D341Med (cell line): ENCODE measurements at regions not wholly inside any gene's neighbourhood (a gene's known extent, or its start where the extent isn't known, plus 50 kb on each side); places are given as distances from the start of the nearest gene placed in this dataset.

ENCODE experiments used
- DNase-seq: peaks from one replicate; pipeline ENCODE4 v3.0.0; 2012; ENCODE audit warnings: low spot score

DNA sequence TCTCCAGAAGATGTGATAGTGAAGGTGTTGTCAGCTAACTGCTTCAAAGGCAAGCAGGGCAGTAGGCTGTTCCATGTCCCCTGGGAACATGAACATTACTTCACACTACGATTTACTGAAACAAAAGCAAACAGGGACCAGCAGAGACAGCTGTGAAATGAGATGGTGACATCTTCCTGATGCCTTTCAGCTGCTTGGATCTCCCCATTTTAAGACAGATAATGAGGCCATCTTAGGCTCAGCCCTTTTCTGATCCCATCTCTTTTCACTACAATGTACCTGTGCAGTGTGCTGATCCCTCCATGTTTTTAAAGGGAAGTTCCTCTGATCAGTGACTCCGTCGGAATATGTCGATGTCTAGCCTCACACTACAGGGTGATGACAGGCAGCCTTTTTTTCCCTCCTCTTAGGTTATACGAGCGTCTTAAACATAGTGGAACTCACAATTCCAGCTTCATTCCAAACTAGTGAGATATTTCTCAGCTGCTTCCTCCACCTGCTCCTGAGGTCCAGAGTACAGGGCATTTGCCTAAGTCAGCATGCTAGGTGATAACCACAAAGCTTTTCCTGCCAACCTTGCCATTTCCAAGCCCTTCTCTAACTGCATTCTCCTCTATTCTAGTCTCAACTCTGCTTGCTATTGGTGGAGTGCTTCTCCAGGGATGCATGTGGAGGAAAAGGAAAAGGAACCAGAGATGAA is 87.6 kb upstream of the EGLN3 start:
- DNase-seq = no peak

DNA sequence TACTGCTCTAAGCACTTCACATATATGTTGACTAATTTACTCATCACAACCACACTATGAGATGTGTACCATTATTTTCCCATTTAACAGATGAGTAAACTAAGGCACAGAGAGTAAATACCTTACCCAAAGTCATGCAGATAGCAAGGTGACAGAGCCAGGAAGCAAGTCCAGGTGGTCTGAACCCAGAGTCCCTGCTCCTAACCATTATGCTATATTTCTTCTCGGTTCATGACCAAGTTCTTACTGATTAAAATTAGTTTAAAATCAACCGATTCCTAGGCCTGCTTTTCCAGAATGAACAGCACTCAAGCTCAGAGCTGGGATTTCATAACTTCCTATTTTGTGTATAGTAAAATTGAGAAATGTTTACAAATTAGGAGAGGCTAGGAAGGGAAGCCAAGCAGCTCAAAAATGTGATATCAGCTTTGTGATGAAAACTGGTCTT is 85.5 kb upstream of the EGLN3 start:
- no peak for DNase-seq

DNA sequence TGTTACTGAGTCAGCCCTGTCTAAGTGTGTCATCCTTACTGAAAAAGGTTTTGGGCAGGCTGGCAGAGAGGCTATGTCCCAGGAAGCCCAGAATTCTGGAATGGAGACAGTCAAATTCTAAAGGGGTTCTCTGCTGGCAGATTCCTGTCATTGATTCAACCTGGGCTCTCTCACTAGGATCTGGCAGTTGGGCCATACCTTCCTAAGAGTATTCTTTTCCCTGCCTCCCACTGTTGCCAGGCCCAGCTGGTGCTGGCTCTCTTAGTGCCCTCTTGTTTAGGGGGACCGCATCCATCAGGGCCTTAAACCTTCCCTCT is 85.0 kb upstream of the EGLN3 start:
- no peak for DNase-seq

DNA sequence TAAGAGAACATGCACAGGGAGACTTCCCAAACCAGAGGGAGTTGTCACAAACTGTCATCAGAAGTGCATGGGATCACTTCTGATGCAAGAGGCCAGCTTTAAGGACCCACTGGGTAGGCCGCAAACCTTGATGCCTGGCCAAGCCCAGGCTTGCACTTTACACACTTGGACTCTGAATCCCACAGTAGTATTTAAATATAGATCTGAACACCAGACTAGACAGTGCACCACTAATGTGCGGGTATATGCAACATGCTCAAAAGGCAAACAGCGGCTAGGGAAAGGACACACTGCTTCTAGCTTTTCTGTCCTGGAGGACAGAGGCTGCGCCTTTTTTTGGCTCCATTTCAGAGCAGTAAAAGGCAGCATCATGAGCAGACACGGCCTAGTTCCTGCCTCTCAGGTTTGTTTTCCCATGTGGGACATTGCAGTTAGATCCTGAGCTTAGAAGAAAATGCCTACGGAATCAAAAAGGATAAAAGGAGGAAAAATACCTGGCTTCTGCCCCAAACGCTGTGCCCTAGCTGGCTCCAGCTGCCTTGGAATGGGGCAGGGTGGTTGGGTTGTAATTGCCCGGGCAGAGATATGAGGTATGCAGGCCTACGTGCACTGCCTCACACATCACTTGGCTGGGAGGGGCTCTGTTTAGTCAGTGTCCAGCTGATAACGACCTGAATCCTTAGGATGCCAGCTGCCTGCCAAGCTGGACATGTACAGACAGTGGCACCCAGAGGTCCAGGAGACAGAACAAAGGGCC is 84.5 kb upstream of the EGLN3 start:
- DNase-seq = no peak

DNA sequence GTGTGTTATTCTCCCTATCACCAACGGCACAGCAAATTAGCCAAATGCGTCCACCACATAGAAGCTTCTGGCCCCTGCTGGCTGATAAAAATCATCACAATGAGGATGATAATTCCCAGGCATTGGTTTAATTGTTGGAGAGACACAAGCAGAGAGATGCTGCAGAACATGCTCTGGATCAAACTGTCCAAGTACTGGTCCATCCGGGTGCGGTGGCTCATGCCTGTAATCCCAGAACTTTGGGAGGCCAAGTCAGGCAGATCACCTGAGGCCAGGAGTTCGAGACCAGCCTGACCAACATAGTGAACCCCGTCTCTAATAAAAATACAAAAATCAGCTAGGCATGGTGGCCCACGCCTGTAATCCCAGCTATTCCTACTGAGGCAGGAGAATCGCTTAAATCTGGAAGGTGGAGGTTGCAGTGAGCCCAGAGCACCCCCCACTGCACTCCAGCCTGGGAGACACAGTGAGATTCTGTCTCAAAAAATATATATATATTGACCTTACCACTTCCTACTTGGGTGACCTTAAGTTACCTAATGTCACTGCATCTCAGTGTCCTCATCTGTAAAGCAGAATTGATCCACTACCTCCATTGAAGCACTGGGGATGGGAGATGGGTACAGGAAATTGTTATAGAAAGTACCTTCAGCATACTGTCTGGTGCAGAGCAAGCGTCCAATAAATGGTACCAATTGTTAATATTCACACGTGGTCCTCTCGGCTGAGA is 83.7 kb upstream of the EGLN3 start:
- DNase-seq = no peak

DNA sequence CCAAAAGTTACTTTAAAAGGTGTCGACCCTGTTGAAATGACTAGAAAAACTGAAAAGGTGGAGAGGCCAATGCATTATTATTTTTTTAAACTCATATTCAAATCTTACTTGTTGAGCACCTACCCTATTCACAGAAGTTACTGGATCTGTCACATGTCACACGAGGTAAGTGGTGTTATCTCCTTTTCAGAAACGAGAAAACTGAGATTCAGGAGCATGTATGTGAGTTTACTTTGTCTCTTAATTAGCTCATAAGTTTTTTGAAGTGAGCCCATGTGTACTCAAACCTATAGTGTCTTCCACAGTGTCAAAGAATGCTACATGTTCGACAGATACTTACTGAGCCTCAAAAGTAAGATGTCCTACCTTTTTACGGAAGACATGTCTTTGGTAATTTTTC is 81.8 kb upstream of the EGLN3 start:
- DNase-seq = no peak

DNA sequence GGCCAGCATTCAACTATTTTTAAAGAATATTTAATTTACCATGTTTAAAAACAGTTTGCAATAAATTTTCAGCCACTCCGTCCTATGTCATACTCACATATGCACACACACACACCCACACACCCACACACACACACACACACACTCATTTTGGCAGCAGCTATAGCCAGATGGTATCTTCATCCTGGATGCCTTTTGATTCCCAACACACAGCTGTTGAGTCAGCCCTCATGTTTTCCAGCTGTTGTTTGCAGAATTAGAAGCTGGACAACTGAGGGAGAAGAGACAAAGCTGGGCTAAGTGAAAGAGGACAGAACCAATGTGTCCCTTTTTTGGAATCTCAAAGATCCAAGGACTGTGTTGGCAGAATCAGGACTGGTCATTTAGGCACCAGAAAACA is 80.0 kb upstream of the EGLN3 start:
- DNase-seq = no peak

DNA sequence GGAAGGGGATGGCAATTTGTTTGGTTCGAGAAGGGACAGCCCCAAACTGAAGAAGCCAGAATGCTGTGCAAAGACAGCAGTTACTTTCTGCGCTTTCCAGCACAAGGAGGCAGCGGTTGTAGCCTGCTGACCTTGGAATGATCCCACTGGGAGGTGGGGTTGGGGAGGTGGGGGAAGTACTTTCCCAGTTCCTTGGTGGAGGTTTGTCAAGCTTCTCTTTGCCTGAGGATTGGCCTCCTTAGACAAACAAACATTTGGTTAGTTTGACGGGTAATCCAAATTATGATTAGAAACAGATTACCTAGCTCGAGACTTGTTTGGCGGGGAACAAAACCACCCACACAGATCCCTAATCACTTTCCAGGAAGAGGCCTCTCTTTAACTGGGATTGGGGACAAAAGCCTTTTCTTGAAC is 79.1 kb upstream of the EGLN3 start:
- DNase-seq = no peak

DNA sequence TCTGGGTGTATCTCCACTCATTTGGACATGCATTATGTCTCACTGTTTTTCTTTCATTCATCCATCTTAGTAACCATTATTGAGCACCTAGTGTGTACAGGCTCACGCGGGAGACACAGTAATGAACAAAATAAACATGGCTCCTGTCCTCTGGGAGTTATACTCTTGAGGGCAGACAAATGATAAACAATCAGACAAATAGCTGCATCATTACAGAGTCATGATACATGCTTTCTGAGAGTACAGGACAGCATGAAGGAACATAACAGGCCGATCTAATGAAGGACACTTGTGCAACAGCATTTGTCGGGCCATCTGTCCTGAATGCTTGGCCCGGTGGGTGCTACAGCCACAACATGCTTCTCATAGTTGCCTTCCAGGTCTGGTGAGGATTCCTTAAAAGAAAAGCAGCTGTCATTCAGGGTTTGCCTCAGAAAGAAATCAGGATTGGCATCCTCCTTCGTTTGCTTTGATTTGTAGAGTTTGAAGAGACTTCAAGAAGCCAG is 77.2 kb upstream of the EGLN3 start:
- no peak for DNase-seq

DNA sequence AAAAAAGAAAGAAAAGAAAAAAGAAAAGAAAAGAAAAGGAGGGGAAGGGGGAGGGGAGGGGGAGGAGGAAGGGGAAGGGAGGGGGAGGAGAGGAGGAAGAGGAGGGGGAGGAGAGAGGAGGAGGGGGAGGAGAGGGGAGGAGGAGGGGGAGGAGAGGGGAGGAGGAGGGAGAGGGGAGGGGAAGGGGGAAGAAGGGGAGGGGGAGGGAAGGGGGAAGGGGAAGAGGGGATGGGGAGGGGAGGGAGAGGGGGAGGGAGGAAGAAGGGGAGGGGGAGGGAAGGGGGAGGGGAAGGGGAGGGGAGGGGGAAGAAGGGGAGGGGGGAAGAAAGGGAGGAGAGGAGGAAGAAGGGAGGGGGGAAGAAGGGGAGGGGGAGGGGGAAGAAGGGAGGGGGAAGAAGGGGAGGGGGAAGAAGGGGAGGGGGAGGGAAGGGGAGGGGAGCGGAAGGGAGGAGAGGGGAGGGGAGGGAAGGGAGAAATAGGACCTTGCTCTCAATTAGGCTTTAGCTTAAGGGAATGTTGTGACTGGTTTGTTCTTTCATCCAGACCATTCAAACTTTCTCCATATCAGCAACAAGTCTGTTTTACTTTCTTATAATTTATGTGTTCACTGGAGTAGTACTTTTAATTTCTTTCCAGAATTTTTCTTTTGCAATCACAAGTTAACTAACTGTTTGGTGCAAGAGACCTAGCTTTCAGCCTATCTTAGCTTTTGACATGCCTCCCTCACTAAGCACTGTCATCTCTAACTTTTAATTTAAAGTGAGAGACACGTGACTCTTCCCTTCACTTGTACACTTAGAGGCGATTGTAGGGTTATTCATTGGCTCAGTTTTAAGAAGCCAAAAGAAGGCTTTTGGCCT is 76.5 kb upstream of the EGLN3 start:
- no peak for DNase-seq

DNA sequence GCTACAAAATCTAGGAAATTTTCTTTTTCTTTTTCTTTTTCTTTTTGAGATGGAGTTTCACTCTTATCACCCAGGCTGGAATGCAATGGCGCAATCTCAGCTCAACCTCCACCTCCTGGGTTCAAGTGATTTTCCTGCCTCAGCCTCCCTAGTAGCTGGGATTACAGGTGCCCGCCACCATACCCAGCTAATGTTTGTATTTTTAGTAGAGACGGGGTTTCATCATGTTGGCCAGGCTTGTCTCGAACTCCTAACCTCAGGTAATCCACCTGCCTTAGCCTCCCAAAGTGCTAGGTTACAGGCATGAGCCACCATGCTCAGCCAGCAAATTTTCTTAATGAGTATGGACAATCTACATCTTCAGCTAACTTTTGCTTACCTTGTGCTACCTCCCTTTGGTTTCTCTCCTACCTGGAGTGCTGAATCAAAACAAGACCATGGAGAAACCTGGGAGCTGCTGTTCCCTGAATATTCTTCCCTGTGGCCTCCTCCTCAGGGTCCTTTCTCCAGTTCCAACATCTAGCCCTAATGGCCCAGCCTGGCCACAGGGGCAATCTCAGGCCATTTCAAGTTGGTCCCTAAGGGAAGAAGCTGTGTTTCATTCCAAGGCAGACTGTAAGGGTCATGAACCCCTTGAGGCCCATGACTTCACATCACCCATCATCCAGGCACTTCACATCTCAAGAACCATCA is 74.6 kb upstream of the EGLN3 start:
- DNase-seq = no peak

DNA sequence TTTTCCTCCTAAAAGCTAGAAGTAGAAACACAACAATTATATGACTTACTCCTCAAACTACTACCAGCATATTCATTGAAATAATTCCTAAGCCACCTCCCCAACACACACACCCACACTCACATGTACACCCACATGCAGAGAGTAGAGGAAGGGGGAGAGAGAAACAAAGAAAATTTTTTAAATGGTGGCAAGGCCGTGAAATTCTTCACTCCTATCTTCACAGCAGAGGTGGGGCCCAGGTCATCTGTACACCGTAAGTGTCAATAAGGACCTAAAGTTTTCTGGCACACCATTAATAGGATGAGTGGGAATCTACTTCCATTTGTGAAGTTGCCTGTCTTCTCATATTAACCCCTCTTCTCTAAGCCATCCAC is 73.9 kb upstream of the EGLN3 start:
- DNase-seq = no peak

DNA sequence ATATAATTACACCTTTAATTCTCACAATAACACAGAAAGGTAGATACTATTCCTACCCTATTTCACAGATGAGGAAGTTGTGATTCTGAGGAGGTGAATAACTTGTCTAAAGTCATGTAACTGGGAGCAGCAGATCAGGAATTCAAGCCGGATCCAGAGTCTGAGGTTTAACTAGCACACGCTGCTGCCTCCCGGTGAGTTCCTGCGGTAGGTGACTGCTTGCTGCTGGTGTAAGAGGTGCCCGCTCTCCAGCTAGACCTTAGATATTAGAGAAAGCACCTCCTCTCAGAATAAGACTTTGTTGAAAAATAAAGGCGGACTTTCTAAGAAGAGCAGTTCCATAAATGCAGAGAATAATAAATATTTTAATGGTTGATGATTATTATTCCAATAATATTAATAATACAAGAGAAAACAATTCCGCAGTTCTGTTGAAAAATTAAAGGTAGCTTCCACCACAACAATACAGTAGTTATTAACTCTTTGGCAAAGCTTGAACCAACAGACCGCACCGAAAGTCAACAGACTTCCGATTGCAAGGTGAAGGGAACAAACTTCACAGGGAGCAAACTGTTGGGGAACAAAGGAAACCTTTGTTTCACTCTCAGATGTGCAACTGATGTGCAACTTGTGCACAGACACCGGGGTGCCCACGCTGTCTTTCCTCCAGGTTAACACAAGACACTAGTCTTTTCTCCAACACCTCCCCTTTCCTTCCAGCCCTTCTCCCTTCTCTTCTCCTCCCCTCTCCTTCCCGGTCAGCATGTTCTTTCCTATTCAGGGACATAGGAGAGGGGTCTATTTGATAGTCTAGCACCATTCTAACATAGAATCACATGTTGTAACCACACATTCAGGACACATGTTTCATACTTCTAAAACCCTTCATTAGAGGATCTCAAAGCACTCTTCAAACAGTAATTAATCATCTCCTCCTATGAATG is 73.2 kb upstream of the EGLN3 start:
- DNase-seq = peak; percentile 70

DNA sequence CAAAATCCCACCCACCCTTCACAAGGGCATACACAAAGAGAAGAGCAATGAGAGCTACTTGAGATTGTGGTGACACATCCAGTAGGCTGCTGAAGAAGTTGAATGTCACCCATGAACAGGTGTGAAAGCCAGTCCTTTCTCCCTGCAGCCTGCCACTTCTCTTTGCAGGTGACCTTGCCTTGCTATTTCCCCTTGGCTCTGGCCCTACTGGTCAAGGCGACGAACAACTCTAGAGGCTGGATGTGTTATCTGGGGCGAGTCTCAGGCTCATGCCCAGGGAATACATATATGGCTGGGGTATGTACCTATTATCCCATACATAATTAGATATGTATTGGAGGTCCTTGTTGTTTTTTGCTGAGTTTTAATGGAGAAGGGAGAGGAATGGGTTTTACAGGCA is 70.2 kb upstream of the EGLN3 start:
- DNase-seq = no peak

DNA sequence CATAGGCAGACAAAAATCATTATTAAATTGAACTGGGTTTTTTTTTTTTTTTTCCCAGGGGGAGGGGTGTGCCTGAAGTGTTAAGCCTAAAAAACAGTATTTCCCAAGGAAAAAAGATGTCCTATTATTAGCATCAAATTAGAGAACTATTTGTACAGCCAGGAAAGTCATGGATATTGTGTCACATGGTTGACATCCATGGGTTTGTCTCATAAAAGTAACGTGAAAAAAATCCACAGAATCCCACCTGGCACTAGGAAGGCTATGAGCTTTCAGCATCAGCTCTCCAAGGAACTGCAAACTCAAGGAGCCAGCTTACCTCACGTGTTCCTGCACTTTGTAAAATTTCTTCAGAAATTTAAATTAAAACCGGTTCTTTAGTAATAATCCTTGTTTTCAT is 69.1 kb upstream of the EGLN3 start:
- DNase-seq = no peak

DNA sequence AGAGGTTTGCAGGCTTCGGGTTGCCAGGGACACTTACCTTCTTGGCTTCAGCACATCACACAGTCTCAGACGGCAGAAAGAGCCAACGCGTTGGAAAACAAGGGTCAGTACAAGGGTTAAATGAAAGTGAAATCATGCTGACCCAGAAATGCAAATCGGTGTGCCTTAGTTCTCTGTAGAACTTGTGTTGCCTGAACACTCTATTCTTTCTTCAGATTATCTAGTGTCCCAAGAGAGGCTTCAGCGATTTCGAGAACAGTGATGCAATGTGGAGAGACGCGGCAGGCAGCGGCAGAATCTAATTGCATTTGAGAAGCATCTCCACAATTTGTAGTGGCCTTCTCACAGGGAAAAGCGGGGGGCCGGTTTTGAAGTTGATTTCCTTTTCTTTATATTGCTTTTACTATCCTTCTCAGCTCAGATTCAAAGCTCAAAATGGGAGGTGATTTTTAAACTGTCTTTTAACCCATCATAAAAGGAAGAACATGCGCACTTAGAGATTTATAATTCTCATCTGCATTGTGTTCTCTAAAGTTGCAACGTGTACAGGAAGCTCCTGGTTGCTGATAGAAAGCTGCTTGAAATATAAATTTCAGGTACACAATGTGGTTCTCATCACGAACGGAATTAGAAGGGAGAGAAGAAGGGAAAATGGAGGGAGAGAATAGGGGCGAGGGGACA is 67.8 kb upstream of the EGLN3 start:
- DNase-seq = no peak

DNA sequence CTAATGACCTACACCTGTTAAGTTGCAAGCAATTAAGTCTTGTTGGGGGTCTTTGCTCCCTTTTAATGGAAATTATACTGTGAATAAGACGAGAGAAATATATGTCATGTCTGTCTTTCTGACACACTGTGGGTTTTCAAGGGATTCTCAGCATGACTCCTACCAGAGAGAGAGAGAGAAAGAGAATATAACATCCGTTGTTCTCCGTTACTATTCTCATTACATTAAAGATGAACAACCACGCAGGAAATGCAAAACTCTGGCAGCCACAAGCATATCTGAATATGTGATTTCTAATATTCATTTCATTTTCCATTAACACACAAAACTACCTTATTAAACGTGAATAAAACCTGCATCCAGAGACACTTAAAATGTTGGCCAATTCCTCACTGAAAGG is 67.3 kb upstream of the EGLN3 start:
- no peak for DNase-seq

DNA sequence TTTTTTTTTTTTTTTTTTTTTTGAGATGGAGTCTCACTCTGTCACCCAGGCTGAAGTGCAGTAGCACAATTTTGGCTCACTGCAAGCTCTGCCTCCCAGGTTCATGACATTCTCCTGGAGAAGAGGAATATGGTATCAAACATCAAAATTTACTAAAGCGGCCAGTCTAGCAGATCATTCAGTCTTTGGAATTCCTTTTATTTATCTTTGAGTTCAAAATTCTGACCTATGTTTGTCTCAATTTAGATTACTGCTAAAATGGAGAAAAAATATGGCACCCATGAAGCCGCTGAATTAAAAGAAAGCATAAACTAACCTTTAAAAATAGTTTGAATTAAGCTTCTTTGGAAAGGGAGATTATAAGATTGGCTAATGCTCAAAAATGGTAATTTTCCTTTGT is 64.5 kb upstream of the EGLN3 start:
- no peak for DNase-seq

DNA sequence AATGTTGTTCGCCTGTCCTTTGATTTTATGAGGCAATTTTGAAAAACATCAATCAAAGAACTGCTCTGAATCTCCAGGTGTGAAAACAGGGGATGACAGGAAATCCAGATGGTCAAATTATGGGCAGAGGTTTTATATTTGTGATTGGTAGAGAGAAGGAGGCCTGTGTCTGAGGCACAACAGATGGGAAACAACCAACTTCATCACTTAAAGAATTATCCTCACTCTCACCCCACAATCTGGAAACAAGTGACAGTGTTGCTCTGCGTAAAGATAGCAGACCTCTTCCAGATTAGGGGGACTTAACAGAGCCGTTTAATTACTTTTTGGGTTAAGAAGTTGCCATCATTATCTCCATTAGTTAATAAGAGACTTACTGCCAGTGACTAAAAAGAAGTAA is 64.1 kb upstream of the EGLN3 start:
- peak; percentile 73 for DNase-seq

DNA sequence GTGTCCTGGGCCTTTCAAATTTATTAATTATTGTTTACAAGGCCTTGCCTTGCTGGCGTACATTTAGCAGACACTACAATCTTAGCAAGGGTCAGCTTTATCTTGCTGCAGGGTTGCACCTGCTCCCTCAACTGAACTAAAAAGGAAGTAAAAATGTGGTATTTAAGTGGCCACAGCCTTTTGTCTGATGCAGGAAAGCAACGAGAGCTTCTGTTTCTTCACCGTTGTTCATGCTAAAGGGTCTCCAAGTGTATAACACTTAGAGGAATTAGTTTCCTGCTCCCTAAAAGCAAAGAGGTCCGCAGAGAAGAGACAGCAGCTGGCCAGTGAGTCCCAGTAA is 62.8 kb upstream of the EGLN3 start:
- no peak for DNase-seq
